ENCODE measurements at regions not wholly inside any gene's neighbourhood (a gene's known extent, or its start where the extent isn't known, plus 50 kb on each side); places are given as distances from the start of the nearest gene placed in this dataset.

- no peak overlapping the region for H2AFZ ChIP-seq
- H4K20me1 ChIP-seq (ENCODE audit: insufficient read depth), result no peaks in the 10 kb centered on the region
- TF ChIP-seq, protein P1, sequence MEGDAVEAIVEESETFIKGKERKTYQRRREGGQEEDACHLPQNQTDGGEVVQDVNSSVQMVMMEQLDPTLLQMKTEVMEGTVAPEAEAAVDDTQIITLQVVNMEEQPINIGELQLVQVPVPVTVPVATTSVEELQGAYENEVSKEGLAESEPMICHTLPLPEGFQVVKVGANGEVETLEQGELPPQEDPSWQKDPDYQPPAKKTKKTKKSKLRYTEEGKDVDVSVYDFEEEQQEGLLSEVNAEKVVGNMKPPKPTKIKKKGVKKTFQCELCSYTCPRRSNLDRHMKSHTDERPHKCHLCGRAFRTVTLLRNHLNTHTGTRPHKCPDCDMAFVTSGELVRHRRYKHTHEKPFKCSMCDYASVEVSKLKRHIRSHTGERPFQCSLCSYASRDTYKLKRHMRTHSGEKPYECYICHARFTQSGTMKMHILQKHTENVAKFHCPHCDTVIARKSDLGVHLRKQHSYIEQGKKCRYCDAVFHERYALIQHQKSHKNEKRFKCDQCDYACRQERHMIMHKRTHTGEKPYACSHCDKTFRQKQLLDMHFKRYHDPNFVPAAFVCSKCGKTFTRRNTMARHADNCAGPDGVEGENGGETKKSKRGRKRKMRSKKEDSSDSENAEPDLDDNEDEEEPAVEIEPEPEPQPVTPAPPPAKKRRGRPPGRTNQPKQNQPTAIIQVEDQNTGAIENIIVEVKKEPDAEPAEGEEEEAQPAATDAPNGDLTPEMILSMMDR (conservative IDR thresholded peaks at IDR 0.05), result no peak
- no peak for TF ChIP-seq EZH2 (IDR thresholded peaks at IDR 0.05; ENCODE audit: low read depth)
- no peaks in the 10 kb centered on the region for H3K9me3 ChIP-seq (ENCODE audit: insufficient read depth, low read depth)
- H3K27me3 ChIP-seq (ENCODE audit: insufficient read depth, low read depth), result 0 out of 2 replicates have a peak, but pooled peaks cover 2% of the 10 kb centered on the region
- BruUV-seq (replicated peaks), result no TSS peak
- ChIA-PET CTCF (no interaction called here), POLR2A (ENCODE audit: unreplicated experiment) (no interaction called here)
- no peak overlapping the region for H3K4me3 ChIP-seq
- no peak overlapping the region for H3K27ac ChIP-seq
- no peak overlapping the region for H3K4me2 ChIP-seq
- no peaks in the 10 kb centered on the region for H3K36me3 ChIP-seq (ENCODE audit: low read depth)
- no peak for DNase-seq
- no peaks in the 10 kb centered on the region for H3K4me1 ChIP-seq (replicated peaks; ENCODE audit: insufficient read depth)
- no peaks in the 10 kb centered on the region for H3K79me2 ChIP-seq (ENCODE audit: low read depth)
- intact Hi-C loops (cut with micrococcal nuclease; ENCODE audit: unreplicated experiment), result no loop called here
- H3F3A ChIP-seq (ENCODE audit: insufficient read depth, low read depth), result no peaks in the 10 kb centered on the region
- H3K9me2 ChIP-seq (ENCODE audit: insufficient read depth), result no peaks in the 10 kb centered on the region
Observed at GRCh38 chr4:42331040-42331439, 66.2 kb upstream of the SHISA3 start.

DNA sequence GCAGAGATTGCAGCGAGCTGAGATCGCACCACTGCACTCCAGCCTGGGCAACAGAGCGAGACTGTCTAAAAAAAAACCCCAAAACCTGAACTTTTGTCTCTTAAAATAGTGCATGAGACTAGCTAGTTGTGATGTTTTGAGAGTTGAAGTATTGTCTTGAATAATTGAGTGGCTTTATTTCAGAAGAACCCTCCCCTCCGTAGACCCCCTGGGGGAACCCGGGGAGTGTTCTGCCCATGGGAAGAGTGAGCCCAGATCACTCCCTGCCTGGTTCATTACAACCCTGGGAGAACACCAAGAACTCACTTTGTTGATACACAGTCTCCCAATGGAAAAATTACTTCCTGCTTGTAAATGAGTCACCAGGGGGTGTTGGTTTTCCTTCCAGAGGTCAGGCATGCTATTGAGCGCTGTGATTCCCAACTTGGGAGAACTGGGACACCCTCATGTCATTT lies 65.3 kb upstream of the SHISA3 start:
- no peaks in the 10 kb centered on the region for H4K20me1 ChIP-seq (ENCODE audit: insufficient read depth)
- POLR2A ChIA-PET (ENCODE audit: unreplicated experiment), result no interaction called here
- no peak overlapping the region for H3K27ac ChIP-seq
- no peaks in the 10 kb centered on the region for H3K36me3 ChIP-seq (ENCODE audit: low read depth)
- 0 out of 2 replicates have a peak, but pooled peaks cover 11% of the 10 kb centered on the region for H3K27me3 ChIP-seq (ENCODE audit: insufficient read depth, low read depth)
- TF ChIP-seq, protein P1 (conservative IDR thresholded peaks at IDR 0.05), result no peak
- TF ChIP-seq EZH2 (IDR thresholded peaks at IDR 0.05; ENCODE audit: low read depth), result no peak
- no peaks in the 10 kb centered on the region for H3F3A ChIP-seq (ENCODE audit: insufficient read depth, low read depth)
- no TSS peak for BruUV-seq (replicated peaks)
- H3K4me1 ChIP-seq (replicated peaks; ENCODE audit: insufficient read depth), result no peaks in the 10 kb centered on the region
- H3K4me3 ChIP-seq, result no peak overlapping the region
- no peaks in the 10 kb centered on the region for H3K9me2 ChIP-seq (ENCODE audit: insufficient read depth)
- CTCF ChIA-PET, result no interaction called here
- no peak overlapping the region for H3K4me2 ChIP-seq
- no peaks in the 10 kb centered on the region for H3K79me2 ChIP-seq (ENCODE audit: low read depth)
- intact Hi-C loops (cut with micrococcal nuclease; ENCODE audit: unreplicated experiment), result no loop called here
- no peaks in the 10 kb centered on the region for H3K9me3 ChIP-seq (ENCODE audit: insufficient read depth, low read depth)
- H2AFZ ChIP-seq, result no peak overlapping the region
- no peak for DNase-seq

DNA sequence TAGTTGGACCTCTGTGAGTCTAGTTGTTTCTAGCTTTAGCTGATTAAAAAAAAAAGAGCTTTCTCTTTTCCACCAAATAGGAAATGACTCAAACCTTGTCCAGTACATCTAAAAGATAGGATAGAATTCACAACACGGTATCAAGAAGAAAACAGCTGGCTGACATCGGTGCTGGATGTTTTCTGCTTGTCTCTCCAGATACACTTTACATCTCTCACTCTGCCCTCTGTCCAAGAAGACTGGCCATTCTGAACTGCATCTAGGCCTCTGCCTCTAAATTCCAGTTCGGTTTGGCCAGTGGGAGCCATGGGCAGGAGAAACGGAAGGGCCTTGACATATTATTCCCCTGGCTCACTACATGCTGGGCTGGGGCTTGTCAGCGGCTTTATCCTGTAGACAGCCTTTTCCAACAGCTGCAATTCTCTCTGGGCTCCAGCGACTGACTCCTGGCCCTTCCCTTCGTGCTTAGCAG lies 57.3 kb upstream of the SHISA3 start:
- Histone ChIP-seq H3K36me3 (ENCODE audit: low read depth) (no peaks in the 10 kb centered on the region), H3K9me3 (ENCODE audit: insufficient read depth, low read depth) (no peaks in the 10 kb centered on the region), H4K20me1 (ENCODE audit: insufficient read depth) (no peaks in the 10 kb centered on the region), H3K27ac (no peak overlapping the region), H3K27me3 (ENCODE audit: insufficient read depth, low read depth) (peaks cover 62% of the 10 kb centered on the region), H3F3A (ENCODE audit: insufficient read depth, low read depth) (no peaks in the 10 kb centered on the region), H3K79me2 (ENCODE audit: low read depth) (no peaks in the 10 kb centered on the region), H3K4me1 (replicated peaks; ENCODE audit: insufficient read depth) (no peaks in the 10 kb centered on the region), H3K4me2 (no peak overlapping the region), H3K9me2 (ENCODE audit: insufficient read depth) (no peaks in the 10 kb centered on the region), H2AFZ (no peak overlapping the region), H3K4me3 (no peak overlapping the region)
- no TSS peak for BruUV-seq (replicated peaks)
- intact Hi-C loops (cut with micrococcal nuclease; ENCODE audit: unreplicated experiment), result no loop called here
- POLR2A ChIA-PET (ENCODE audit: unreplicated experiment), result no interaction called here
- TF ChIP-seq, protein P1 (conservative IDR thresholded peaks at IDR 0.05), result no peak
- TF ChIP-seq EZH2 (IDR thresholded peaks at IDR 0.05; ENCODE audit: low read depth), result no peak
- CTCF ChIA-PET, result no interaction called here
- DNase-seq, result no peak
